Mucosa of descending colon (tissue), 3 donors: ENCODE measurements at regions not wholly inside any gene's neighbourhood (a gene's known extent, or its start where the extent isn't known, plus 50 kb on each side); places are given as distances from the start of the nearest gene placed in this dataset.

Experiments used
- ATAC-seq: fragments of 200-7000 bp; cut with Tn5 transposase; one replicate; pipeline ENCODE4 v1.9.1; 2020; ENCODE audit warnings: mild to moderate bottlenecking, moderate library complexity
- DNase-seq, 3 donors: peaks; one replicate each; pipeline ENCODE4 v3.0.0-alpha.2; 2020
- H3K36me3 ChIP-seq: fragments of 200-600 bp; one replicate; pipeline ENCODE4 v1.8.0; 2021; ENCODE audit warnings: low read depth, mild to moderate bottlenecking
- H3K4me1 ChIP-seq: fragments of 200-600 bp; one replicate; pipeline ENCODE4 v1.8.0; 2021; ENCODE audit warnings: low read depth, mild to moderate bottlenecking
- H3K4me3 ChIP-seq: fragments of 200-600 bp; one replicate; pipeline ENCODE4 v1.8.0; 2021; ENCODE audit warnings: mild to moderate bottlenecking
- H3K9me3 ChIP-seq: fragments of 200-600 bp; one replicate; pipeline ENCODE4 v1.8.0; 2021; ENCODE audit warnings: mild to moderate bottlenecking
- intact Hi-C, 2 donors: fragments of 100-400 bp; cut with DNase I in 1 of 2; cut with micrococcal nuclease in 1 of 2; formaldehyde crosslinking; loops; one replicate each; pipeline versions ENCODE4 v1.11.0 to v1.11.1; 2022; cut with DNase I, micrococcal nuclease
- TF ChIP-seq, protein P1 (sequence below): fragments of 200-600 bp; IDR thresholded peaks from one replicate; pipeline ENCODE4 v1.8.0; 2022; ENCODE audit warnings: antibody characterized with exemption, mild to moderate bottlenecking
- donor health status: DM: no; HTN: no; CAD: no; lungs with moderate emphysema.
- donor health status: DM: no; HTN: no; CAD: no.
- donor health status: DM: no; HTN: yes; CAD: no.

GRCh38 chr2:37856101-37856751 lies 68.9 kb upstream of the RMDN2 start:
- no peak for ATAC-seq
- no peaks in the 10 kb centered on the region for H3K4me1 ChIP-seq

GRCh38 chr2:37857575-37858399 lies 67.3 kb upstream of the RMDN2 start:
- H3K36me3 ChIP-seq = no peaks in the 10 kb centered on the region
- DNase-seq (no peak), ATAC-seq (no peak)
- no peaks in the 10 kb centered on the region for H3K9me3 ChIP-seq
- TF ChIP-seq, protein P1, sequence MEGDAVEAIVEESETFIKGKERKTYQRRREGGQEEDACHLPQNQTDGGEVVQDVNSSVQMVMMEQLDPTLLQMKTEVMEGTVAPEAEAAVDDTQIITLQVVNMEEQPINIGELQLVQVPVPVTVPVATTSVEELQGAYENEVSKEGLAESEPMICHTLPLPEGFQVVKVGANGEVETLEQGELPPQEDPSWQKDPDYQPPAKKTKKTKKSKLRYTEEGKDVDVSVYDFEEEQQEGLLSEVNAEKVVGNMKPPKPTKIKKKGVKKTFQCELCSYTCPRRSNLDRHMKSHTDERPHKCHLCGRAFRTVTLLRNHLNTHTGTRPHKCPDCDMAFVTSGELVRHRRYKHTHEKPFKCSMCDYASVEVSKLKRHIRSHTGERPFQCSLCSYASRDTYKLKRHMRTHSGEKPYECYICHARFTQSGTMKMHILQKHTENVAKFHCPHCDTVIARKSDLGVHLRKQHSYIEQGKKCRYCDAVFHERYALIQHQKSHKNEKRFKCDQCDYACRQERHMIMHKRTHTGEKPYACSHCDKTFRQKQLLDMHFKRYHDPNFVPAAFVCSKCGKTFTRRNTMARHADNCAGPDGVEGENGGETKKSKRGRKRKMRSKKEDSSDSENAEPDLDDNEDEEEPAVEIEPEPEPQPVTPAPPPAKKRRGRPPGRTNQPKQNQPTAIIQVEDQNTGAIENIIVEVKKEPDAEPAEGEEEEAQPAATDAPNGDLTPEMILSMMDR = no peak
- intact Hi-C loops = no loop called here
- H3K4me3 ChIP-seq = no peak overlapping the region
- H3K4me1 ChIP-seq = no peaks in the 10 kb centered on the region

More at GRCh38 chr2:37856101-37856751, 68.9 kb upstream of the RMDN2 start:
- DNase-seq = no peak
- intact Hi-C loops = no loop called here
- Histone ChIP-seq H3K36me3 (no peaks in the 10 kb centered on the region), H3K4me3 (no peak overlapping the region), H3K9me3 (no peaks in the 10 kb centered on the region)
- TF ChIP-seq, protein P1 = no peak

DNA sequence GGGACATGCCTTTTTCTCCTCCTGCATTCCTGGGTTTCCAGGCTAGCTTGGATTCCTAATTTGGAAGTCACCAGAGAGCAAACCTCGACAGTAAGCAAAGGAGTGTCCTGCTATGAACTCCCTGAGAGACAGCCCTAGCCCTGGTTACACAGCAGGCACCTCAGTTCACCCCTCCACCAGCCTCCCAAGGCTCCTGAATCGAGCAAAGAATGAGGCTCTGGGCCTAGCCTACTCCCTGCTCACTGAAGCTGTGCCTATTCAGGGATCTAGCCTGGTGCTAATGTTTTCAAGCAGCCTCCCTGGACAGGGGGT lies 66.7 kb upstream of the RMDN2 start:
- ATAC-seq = peak; percentile 16
- intact Hi-C loops = no loop called here
- no peak for DNase-seq

GRCh38 chr2:37858725-37859267 lies 66.3 kb upstream of the RMDN2 start:
- intact Hi-C loops = no loop called here
- H3K4me1 ChIP-seq = no peaks in the 10 kb centered on the region
- TF ChIP-seq, protein P1 = no peak
- H3K9me3 ChIP-seq = no peaks in the 10 kb centered on the region
- ATAC-seq (no peak), DNase-seq (no peak)
- H3K36me3 ChIP-seq = no peaks in the 10 kb centered on the region
- H3K4me3 ChIP-seq = no peak overlapping the region

More for the DNA sequence above, 66.7 kb upstream of the RMDN2 start:
- TF ChIP-seq, protein P1 = no peak
- no peaks in the 10 kb centered on the region for H3K9me3 ChIP-seq
- H3K4me3 ChIP-seq = no peak overlapping the region
- no peaks in the 10 kb centered on the region for H3K36me3 ChIP-seq
- no peaks in the 10 kb centered on the region for H3K4me1 ChIP-seq

DNA sequence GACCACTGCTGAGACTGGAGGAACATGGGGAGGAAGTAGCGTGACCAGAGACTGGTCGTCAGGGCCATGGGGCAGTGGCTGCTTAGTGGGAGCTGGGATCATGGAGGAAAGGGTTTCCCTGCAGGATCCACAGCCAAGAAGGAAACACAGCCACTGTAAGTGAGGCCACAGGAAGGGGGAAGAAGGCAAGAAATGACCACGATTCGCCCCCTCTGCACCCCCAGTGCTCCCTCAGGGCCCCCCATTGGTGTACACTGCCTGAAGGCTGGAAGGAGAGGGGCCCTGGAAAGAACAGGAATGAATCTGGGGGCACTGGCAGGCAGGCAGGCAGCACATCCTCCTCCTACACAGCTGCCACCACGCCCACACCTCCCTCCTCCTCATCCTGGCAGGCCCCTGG lies 62.5 kb upstream of the RMDN2 start:
- Histone ChIP-seq H3K4me1 (no peaks in the 10 kb centered on the region), H3K4me3 (no peak overlapping the region), H3K9me3 (no peaks in the 10 kb centered on the region), H3K36me3 (no peaks in the 10 kb centered on the region)
- intact Hi-C loops = no loop called here
- DNase-seq (no peak), ATAC-seq (no peak)
- TF ChIP-seq, protein P1 = no peak
